HG03521 (cell line): ENCODE measurements at regions not wholly inside any gene's neighbourhood (a gene's known extent, or its start where the extent isn't known, plus 50 kb on each side); places are given as distances from the start of the nearest gene placed in this dataset.

Source experiments
- ATAC-seq: cut with Tn5 transposase; IDR thresholded peaks from one replicate; pipeline ENCODE4 v1.9.1; 2021; ENCODE audit warnings: mild to moderate bottlenecking, moderate library complexity; ENCODE audit not compliant: unreplicated experiment

DNA sequence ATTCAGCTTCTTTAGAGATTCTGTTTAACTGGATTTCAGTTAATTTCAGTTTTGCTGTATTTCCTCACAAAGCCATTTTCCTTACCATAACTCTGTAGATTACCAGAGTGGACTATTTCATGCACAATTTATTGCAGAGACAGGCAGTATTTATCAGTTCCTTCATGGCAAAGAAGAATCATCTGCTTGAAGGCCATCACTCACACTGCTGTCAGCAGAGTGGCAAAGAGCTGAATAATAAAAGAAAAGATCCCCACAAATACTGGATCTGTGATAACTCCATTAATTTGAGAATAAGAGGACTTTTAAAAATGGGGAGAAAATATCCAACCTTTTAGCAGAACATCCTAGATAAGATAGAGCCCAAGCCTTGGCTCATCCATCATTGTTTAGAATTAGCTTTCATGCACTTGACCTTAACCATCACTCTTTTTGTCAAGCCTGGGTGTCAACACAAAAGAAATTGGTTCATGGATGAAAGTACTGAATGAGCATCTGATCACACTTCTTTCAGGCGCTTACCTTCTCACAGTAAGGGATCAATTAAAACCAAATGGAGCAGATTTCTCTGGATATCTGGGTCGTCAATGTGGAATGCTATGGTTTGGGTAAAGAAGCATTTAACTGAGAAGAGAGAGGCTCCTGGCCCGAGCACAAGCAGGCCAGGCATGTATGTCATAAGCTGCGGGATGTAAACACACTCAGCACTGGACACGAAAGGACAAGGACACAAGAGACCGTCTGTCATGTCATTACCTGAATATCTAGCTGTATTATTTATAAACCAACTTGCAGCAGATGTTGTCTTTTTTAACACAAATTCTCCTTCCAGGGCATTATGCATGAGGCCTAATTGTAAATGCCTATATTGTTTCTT, 376.2 kb downstream of the ZNF521 start:
- no peak for ATAC-seq

DNA sequence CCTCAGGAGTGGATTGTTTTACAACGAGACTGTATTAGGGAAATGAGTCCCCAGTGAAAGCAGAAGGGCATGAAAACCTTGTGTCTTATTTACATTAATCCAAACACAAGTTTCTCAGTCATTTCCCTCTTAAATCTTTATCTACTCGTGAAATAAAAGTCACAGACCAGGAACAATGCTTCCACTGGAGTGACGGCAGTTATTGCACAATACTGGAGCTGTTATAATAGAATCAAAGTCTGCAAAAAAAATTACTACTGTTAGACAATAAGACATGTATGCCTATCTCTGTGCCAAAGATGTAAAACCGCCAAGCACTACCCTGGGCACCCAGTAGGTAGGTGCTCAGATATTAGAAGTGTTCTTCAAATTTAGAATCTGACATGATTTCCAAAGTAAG, 375.5 kb downstream of the ZNF521 start:
- no peak for ATAC-seq

DNA sequence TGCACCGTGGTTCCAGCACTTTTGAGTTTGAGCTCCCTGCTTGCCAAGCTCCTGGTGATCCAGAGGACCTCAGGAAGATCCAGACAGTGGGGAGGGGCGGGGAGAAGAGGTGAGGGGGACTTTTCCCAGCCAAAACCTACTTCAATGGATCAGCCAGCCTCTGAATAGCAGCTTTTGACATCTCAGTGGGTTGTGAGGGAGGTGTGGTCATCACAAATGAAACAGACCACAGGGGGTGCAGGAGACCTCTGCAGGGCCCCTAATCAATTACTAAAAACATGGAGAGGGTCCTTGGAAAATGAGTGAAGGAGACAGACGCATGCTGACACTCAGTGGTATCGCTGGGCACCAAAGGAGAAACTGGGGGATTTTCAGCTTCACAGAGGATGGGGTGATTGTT, 372.7 kb downstream of the ZNF521 start:
- no peak for ATAC-seq

DNA sequence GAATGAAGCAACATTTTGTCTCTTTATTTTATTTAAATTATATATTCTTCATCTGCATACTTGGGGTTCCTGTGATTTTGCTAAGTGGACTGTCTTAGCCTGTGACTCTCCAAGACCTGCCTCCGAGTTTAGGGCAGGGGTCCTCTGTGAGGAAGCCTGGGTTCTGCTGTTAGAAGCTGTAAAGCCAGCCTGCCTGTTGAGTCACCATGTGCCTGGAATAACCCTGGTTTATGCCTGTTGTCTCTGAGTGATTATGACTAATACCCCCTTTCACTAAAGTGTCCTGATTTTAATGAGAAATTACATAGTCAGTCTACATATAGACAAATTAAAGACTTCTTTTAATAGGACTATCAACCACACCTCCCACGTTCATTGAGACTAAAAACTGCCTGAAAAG, 369.1 kb downstream of the ZNF521 start:
- ATAC-seq, result no peak

DNA sequence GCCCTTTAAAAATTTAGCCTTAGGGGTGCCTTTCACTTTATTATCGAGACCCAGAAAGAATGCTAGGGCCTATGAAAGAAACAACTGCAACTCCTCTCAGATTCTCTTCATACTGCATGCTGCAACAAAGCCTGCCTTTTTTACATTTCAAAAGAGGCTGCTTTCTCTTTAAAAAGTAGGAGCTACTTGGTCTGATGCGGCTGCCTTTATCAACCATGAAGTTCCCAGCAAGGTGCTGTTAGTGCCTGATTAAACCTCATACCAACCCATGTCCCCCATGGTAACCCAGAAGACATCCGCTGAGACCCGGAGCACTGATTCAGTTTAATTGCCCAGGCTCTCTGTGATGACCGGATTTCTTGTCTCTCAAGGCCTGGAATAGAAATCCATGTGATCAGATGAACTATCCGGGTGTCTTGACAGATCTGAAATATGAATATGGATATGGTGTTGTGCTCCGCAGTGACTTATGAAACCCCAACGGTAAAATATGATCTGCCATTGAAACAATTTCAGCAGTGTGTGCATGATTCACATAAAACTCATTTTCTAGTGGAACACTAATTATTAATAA, 368.3 kb downstream of the ZNF521 start:
- no peak for ATAC-seq

DNA sequence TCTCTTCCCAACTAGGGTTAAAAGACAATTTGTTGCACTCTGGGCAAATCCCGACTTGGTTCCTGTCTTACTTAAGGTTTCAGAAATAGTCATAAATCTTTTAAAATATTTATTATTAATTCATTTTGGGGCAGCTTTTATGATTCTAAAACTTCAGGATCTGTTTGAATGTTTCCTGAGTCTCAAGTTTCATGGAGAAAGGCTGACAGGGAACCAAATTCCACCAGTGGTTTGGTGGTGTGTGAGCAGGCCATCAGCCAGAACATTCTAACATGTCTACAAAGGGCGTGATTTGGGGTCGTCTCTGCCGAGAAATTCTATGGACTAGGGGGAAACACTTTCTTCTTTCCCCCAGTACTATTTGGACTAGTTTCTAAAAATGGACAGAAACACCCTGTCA, 366.4 kb downstream of the ZNF521 start:
- no peak for ATAC-seq

DNA sequence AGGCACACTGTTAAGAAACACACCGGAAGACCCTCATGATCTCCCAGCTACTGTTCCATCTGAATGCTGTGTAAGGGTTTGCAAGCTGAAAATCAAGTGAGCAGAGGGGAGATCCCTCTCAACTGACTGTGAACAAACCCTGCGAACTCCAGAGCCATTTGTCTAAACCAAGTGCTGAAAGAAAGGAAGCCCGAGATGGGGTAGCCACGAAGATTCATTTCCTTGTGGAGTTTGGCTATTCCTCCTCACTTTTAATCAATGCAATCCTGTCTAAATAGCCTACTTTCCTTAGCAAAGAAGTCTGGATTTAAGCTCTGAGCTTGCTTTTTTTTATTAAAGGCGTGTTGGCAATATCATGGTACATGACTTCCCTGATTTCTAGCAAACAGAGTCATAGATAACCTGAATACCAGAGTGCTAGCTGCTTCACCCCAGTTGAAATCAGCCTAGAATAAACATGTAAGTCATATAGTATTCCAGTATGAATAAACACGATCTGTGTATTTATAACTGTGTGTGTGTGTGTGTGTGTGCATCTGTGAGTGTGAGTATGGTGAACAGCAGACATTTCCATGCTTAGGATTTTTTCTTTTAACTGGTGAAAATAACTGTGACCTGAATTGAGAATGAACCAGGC, 365.2 kb downstream of the ZNF521 start:
- ATAC-seq, result no peak

DNA sequence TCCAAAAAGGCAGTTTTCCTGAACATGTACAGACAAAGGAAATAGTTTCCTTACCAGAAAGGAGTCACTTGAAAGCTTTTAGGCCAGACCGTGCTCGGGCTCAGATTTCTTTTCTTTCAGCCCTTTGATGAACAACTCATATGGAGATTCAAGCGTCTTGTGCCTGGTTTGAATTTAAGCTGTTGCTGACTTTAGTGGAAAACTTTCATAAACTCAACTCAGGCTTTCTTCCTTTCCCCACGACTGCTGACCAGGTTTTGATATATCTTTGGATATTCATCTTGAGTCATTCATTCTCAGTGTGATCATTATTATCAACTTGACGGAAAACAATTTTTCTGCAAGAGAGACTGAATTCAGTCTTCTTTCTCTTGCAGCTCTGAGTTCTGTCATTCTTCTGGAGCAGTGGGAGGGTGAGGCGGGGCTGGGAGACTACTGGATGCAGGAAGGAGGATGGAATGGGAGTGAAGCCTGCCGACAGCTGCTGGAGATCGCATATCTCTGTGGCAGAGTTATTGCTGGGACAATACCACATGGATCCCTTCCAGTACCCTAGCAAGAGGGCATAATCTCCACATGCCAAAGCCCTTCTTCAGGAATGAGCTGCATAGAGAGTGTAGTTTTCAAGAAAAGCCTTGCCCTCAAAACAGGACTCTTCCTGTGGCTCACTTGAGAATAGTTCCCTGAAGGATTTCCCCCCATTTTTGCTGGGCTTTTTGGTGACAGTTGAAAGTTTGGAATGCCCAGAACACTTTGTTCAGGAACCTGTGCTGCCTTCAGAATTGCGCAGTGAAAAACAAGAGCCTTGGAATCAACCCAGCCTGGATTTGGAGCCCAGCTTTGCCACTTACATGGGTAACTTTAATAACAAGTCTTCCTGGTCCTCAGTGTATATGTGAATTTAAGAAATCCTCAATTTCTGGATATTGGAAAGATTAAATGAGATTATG, 364.4 kb downstream of the ZNF521 start:
- ATAC-seq, result no peak

DNA sequence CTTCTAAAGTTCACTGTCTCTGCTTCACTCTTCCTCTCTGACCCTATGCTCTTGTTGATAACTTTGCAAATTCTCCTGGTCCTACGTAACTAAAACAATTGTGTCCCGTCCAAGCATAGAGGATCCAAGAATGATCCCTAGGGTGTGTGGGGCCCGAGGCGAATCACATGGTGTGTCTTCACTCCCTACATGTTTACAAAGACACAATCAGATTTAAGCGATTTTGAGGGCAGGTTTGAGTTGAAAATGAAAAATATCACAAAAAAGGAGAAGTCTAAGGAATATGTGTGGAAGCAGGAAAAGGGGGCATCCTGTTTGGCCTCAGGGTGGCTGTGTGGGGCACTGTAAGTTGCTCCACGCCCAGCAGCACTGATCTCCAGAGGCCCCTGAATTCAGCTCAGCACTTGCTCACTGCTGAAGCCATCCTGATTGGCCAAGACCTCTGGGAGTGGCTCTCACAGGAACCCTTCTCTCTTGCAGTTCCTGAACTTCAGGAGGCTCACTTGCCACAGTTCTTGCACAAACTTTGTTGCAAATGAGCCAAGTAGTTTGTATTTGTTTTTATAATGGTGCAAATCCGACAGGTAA, 363.6 kb downstream of the ZNF521 start:
- ATAC-seq, result no peak

DNA sequence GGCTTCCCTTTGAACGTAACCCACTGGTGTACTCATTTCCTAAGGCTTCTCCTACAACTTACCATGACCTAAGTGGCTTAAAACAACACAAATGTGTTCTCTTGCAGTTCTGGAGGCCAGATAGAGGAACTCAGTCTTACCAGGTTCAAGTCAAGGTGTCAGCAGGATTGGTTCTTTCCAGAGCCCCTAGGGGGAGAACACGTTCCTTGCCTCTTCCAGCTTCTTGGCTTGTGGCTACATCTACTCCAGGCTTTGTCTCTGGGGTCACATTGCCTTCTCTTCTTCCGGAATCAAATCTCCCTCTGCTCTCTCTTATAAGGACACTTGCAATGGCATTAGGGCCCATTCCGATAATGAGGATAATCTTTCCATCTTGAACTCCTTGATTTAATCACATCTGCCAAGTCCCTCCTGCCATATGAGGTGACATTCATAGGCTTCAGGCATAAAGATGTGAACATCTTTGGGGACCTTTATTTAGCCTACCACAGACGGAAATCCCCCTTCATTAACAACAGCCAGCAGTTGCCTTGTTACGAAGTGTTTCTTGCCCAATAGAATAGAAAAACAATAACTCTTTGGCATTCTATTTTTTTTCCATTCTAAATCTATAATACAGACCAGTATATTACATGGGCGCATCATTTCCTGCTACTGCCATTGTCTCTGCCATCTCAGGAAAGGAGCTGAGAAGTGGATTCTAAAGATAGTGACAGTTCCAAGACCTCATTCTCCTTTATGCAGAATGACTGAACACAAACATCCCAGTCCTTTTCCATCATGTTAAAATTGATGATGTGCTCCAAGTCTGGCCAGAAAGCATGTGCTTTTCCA, 362.0 kb downstream of the ZNF521 start:
- ATAC-seq, result no peak

DNA sequence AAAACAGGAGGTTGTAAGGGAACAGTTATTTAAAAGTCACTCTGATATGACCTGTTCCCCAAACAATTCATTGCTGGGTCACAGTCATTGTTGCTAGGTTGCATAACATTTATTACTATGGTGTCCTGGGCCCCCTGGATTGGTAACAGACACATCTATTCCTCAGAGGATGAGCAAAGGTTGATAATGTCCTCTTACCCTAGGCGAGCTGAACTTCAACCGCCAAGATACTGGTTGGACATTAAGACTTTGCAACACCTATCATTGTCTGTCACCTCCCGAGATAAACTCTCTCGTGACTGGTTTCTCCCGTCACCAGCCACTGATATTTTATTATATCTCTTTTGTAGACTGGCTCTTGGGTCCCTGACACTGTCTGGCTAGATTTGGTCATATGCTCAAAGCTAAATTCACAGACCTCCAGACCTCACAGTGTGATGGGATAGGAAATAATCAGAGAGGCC, 361.3 kb downstream of the ZNF521 start:
- ATAC-seq, result no peak

DNA sequence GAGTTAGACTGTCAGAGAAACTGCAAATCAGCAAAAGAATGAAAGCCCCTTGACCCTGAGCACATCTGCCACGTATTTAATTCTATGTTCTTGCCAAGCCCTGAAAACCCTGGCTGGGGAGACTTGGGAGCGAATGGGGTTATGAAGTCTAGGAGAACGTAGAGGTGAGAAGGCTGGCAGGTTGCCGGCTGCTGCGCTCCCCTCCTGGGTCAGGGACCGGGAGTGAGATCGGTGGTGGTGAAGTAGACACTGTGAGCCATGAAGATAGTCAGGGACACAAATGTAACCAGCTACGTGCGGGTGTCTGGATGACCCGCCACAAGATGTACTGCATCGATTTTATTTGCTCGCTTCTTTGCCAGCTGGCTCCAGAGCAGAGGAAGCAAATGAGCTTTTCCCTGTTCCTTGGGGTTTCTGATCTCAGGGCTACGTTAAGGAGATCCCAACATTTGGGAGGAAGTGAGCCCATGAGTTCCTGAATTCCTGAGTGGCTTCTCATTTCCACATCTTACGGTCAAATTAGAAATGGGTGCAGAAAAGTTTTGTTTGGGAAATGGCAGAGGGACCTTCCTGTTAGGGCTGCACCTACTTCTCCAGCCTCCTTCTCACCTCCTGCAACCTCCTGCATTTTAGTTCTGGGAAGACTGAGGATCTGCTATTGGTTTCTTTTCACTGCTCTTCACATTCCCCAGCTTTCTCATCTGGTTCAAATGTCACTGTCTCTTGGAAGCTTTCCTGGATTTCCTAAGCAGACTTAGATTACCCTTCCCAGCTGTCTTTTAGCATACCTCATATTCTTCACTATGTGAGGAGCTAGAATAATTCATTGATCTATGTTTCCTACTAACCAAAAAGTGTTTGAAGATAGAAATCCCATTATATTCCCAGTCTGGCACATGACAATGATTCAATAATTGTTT, 360.6 kb downstream of the ZNF521 start:
- ATAC-seq, result no peak

DNA sequence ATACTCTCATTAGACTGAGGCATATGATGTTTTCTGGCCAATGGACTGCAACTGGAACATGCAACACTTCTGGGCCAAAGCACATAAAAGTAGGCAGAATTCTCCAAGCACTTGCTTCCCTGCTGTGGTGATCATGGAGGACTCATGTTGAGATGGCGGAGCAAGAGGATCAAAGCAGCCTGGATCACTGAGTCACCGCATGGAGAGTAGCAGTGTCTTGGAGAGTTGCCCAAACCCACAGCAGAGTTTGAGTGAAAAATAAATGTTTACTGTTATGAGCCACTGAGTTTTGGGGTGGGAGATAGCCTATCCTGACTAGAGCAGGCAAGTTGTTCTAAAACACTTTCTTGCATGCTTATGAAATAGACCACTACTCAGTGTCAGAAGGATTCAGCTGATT, 359.5 kb downstream of the ZNF521 start:
- no peak for ATAC-seq

DNA sequence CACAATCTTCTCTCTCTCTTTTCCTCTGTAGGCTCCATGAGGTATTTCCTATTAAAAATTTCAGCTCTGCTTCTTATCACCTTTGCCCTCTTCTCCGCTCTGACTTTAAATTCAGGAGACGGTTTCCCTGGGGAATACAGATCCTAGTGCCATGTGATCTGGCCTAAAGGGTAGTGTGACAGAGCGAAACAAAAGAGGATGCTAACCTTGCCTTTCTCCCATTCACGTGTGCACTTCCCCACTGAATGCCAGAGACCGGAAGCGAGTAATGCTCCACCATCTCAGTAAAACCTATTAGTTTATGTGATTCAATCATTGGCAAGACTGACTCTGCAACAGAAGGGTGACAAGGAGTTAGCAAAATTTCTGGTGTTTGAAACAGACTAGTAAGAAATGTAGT, 358.3 kb downstream of the ZNF521 start:
- ATAC-seq, result no peak

DNA sequence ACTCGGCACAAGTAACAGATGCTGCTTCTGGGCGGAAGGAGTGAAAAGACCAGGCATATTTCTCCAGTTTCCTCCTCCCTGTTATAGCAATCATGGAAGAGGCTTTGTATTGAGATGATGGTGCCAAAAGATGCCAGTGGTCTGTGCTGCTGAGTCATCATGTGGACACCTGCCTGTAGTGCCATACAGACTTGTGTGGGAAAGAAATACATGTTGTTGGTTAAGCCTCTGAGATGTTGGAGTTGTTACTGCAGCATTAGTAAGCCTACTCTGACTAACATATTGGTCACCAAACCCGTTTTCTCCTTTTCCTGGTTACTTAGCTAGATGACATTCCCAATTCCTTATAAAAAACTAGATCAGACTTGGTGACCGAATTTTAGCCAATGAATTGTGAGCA, 356.9 kb downstream of the ZNF521 start:
- no peak for ATAC-seq

DNA sequence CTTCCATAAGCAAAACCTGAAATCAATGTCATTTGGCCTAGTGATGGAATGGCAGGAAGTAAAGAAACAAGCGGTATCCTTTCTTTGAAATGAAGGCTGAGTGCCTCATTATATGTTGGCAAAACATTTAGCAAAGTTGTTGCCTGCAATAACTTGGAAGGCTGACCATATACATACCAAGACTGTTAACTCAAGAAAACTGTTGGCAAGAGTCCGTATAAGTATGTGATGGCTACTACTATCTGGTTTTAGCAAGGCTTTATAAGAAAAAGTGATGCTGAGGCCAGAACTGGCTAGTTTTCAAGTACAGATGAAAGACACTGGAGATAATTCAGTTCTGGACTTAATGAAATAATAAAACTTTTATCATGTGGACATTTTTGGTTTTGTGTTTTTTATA, 356.2 kb downstream of the ZNF521 start:
- ATAC-seq, result no peak

DNA sequence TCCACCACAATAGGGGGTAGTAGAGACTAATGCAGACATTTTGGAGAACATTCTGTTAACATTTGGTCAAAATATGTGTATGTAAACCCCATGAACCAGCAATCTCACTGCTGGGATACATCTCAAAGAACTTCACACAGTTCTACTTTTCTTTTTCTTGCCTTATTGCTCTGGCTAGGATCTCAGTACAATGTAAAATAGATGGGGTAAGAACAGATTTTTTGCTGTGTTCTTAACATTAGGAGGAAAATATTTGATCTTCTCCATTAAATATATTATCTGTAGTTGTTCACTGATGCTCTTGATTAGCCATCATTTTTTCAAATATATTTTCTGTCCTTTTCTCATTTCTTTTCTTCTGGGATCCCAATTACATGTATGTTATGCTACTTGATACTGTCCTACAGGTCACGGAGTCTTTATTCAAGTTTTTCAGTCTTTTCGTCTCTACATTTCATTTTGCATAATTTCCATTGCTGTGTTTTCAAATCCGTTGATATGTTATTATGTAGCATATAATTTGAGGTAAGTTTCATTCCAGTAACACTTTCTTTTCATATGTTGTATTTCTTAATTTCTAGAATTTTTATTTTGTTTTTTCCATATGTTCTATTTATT, 352.2 kb downstream of the ZNF521 start:
- no peak for ATAC-seq

DNA sequence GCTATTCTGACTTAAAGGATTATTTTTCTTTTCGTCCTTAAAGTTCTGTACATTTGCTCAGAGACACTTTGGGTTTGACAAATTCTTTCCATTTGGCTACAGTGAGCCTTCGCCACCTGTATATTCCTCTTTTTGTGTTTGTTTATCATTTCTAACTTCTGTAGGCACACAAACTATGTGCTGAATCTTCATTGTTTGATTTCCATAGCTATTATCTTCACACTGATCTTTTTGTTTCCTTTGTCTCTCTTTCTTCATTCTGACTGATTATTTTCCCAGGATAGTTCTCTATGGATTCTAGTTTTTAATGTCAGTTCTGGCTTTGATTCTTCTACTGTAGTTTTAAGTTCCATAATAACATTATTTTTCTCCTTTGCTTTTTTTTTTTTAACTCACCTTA, 350.2 kb downstream of the ZNF521 start:
- no peak for ATAC-seq
